Sigmoid colon (tissue), 6 donors: ENCODE measurements at regions not wholly inside any gene's neighbourhood (a gene's known extent, or its start where the extent isn't known, plus 50 kb on each side); places are given as distances from the start of the nearest gene placed in this dataset.

Source experiments
- DNase-seq: peaks from one replicate; pipeline ENCODE4 v3.0.0-alpha.2; 2019
- H3K27ac ChIP-seq, 4 donors: fragments of 200-600 bp; sonication (generic); one replicate each; pipeline ENCODE4 v1.5.1; 2016 to 2019; ENCODE audit warnings: mild to moderate bottlenecking in 1 of 4
- H3K27me3 ChIP-seq, 3 donors: fragments of 200-600 bp; sonication (generic); one replicate each; pipeline ENCODE4 v1.5.1; 2019; ENCODE audit warnings: mild to moderate bottlenecking in 1 of 3
- H3K36me3 ChIP-seq, 4 donors: fragments of 200-600 bp; sonication (generic); one replicate each; pipeline ENCODE4 v1.5.1; 2016 to 2019
- H3K4me1 ChIP-seq, 4 donors: fragments of 200-600 bp; sonication (generic); one replicate each; pipeline ENCODE4 v1.5.1; 2017 to 2019
- H3K4me3 ChIP-seq, 4 donors: fragments of 200-600 bp; sonication (generic); one replicate each; pipeline ENCODE4 v1.5.1; 2017 to 2019; ENCODE audit warnings: mild to moderate bottlenecking in 2 of 4, moderate library complexity in 1 of 4
- H3K9me3 ChIP-seq, 4 donors: fragments of 200-600 bp in 3 of 4; sonication (generic) in 3 of 4; one replicate each; pipeline versions ENCODE4 v1.5.1 to v1.6.1; 2013 to 2019
- EP300 ChIP-seq, 4 donors: sonication (generic); formaldehyde crosslinking; IDR thresholded peaks; one replicate each; pipeline ENCODE4 v1.6.1; 2017; ENCODE audit warnings: antibody characterized with exemption in 4 of 4
- POLR2A ChIP-seq, 2 donors: fragments of 450-650 bp; IDR thresholded peaks; one replicate each; pipeline ENCODE4 v1.6.1; 2016; ENCODE audit warnings: antibody characterized with exemption in 2 of 2, mild to moderate bottlenecking in 2 of 2, moderate library complexity in 2 of 2
- POLR2AphosphoS5 ChIP-seq, 4 donors: sonication (generic); formaldehyde crosslinking; IDR thresholded peaks; one replicate each; pipeline ENCODE4 v1.6.1; 2017; ENCODE audit warnings: antibody characterized with exemption in 4 of 4
- WGBS, 2 donors: extraction: QIAGEN DNeasy Blood & Tissue Kit; methylation state at CpG; one replicate each; pipeline ENCODE4 v1.1.7; 2013; 5-methylcytosine and 5-hydroxymethylcytosine counted together
- intact Hi-C: fragments of 100-400 bp; cut with DNase I; formaldehyde crosslinking; loops from one replicate; pipeline ENCODE4 v1.15.1; 2023
- TF ChIP-seq, protein P1 (sequence below), 4 experiments: fragments of 450-650 bp in 3 of 4; fragments of 200-600 bp in 1 of 4; IDR thresholded peaks; one replicate each; pipeline ENCODE4 v1.5.1; 2016 to 2019; ENCODE audit warnings: antibody characterized with exemption in 4 of 4, mild to moderate bottlenecking in 3 of 4, moderate library complexity in 2 of 4
- donor health status: healthy with polysubstance abuse.
- donor health status: healthy.

DNA sequence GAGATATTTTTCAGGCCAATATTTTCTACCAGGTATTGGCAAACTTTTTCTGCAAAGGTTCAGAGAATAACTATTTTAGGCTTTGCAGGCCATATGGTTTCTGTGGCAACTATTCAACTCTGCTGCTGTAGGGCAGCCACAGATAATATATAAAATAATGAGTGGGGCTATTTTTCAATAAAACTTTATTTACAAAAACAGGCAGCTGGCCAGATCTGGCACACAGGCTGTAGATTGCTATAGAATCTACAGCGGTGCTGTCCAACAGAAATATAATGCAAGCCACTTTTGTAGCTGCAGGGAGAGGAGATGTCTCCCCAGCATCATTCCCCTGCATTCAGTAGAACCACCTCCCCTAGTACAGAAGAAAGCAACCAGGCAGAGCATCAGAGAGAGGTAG is 97.6 kb upstream of the BCOR start:
- DNase-seq = no peak
- intact Hi-C loops = no loop called here
- TF ChIP-seq POLR2A (IDR thresholded peaks at IDR 0.05) = no peak
- TF ChIP-seq POLR2AphosphoS5 (IDR thresholded peaks at IDR 0.05) = no peak
- TF ChIP-seq, protein P1, sequence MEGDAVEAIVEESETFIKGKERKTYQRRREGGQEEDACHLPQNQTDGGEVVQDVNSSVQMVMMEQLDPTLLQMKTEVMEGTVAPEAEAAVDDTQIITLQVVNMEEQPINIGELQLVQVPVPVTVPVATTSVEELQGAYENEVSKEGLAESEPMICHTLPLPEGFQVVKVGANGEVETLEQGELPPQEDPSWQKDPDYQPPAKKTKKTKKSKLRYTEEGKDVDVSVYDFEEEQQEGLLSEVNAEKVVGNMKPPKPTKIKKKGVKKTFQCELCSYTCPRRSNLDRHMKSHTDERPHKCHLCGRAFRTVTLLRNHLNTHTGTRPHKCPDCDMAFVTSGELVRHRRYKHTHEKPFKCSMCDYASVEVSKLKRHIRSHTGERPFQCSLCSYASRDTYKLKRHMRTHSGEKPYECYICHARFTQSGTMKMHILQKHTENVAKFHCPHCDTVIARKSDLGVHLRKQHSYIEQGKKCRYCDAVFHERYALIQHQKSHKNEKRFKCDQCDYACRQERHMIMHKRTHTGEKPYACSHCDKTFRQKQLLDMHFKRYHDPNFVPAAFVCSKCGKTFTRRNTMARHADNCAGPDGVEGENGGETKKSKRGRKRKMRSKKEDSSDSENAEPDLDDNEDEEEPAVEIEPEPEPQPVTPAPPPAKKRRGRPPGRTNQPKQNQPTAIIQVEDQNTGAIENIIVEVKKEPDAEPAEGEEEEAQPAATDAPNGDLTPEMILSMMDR (IDR thresholded peaks at IDR 0.05) = no peak
- TF ChIP-seq EP300 (IDR thresholded peaks at IDR 0.05) = no peak

DNA sequence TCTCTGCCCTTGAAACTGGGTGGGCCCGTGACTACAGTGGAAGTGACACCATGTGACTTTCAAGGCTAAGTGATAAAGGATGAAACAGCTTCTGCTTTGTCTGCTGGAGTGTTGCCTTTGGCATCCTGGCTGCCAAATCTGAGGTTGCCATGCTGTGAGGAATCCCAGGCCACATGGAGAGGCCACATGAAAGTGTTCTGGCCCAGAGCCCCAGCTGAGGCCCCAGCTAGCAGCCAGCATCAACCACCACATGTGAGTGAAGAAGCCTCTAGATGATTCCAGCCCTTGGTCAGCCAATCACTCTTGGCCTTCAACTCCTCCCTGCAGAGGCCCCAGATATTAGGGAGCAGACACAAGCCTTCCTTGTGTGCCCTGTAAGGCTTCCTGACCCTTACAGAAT is 94.4 kb upstream of the BCOR start:
- Histone ChIP-seq H3K4me3 (no peak overlapping the region), H3K4me1 (no peaks in the 10 kb centered on the region), H3K27me3 (no peaks in the 10 kb centered on the region), H3K27ac (no peak overlapping the region), H3K36me3 (no peaks in the 10 kb centered on the region), H3K9me3 (no peaks in the 10 kb centered on the region)
- TF ChIP-seq POLR2AphosphoS5 (IDR thresholded peaks at IDR 0.05) (no peak), EP300 (IDR thresholded peaks at IDR 0.05) (no peak), POLR2A (IDR thresholded peaks at IDR 0.05) (no peak)
- TF ChIP-seq, protein P1 (IDR thresholded peaks at IDR 0.05) = no peak
- intact Hi-C loops = no loop called here
- DNase-seq = no peak
- 91% methylated on average over 1 of the region's 1 CpG for WGBS, 2 donors

More for the DNA sequence above, 97.6 kb upstream of the BCOR start:
- H3K9me3 ChIP-seq = no peaks in the 10 kb centered on the region
- H3K36me3 ChIP-seq = no peaks in the 10 kb centered on the region
- 90 to 100% methylated on average over 1 of the region's 1 CpG for WGBS, 2 donors
- no peak overlapping the region for H3K27ac ChIP-seq
- no peaks in the 10 kb centered on the region for H3K4me1 ChIP-seq
- H3K27me3 ChIP-seq = no peaks in the 10 kb centered on the region
- H3K4me3 ChIP-seq = no peak overlapping the region

DNA sequence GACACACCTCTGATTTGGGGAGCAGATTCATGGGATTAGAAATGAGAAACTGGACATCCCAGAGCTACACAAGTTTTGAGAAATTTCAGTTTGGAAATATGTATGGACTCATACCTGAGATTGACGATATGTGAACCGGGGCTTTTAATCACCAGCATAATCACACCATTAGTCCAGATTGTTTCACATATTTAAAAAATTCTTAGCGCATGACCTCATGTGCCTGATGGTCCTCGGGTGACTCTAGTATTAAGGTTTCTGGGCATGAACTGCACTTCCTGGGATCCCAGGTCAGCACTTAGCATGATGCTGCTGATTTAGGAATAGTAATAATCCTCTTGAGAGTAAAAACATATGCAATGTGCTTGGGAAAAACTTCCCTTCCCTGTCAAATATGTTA is 91.9 kb upstream of the BCOR start:
- H3K27me3 ChIP-seq = no peaks in the 10 kb centered on the region
- H3K4me1 ChIP-seq = no peaks in the 10 kb centered on the region
- no peak for DNase-seq
- H3K27ac ChIP-seq = no peak overlapping the region
- H3K36me3 ChIP-seq = no peaks in the 10 kb centered on the region
- no peak overlapping the region for H3K4me3 ChIP-seq
- 83 to 89% methylated on average over 4 of the region's 4 CpGs for WGBS, 2 donors
- intact Hi-C loops = no loop called here
- H3K9me3 ChIP-seq = peaks cover 0 to 7% (median 0%) of the 10 kb centered on the region in 4 donors
- TF ChIP-seq EP300 (IDR thresholded peaks at IDR 0.05) (no peak), POLR2AphosphoS5 (IDR thresholded peaks at IDR 0.05) (no peak), POLR2A (IDR thresholded peaks at IDR 0.05) (no peak)
- TF ChIP-seq, protein P1 (IDR thresholded peaks at IDR 0.05) = no peak

DNA sequence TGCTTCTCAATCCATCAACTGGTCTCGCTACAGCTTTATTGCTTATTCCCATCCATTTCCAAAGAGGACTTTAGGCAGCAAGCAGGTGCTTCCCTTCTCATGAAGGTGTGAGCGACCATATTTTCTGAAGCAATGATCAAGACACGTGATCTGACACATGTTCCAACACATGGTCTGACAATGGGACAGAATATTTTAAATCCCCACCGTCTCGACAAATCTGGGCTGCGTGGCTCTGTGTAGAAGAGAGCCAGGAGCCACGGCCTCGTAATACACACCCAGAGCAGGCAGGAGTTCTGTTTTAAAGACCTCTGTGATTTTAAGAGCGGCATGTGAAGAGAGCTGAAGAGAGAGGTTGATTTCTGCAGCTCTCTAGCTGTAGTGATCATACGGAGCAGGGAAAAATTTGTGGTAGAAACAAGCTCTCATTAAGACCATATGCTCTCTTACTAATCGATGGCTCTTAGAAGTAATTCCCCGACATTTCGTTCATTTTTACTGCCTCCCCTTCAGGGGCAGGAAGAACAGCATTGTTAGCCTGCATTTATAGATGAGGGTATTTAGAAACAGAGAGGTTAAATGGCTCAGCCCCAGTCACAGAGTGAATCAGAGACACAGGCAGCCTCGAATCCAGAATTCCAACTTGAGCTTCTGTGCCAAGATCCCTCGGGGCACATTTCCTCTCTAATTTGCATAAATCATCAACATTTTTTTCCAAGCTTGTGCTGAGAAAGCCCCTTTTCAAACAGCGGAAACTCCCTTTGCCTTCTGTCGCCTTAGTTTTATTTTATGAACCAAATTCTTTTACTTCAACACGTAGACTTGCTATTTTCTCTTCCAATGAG is 91.0 kb upstream of the BCOR start:
- no peak for DNase-seq
- no peaks in the 10 kb centered on the region for H3K36me3 ChIP-seq
- TF ChIP-seq POLR2A (IDR thresholded peaks at IDR 0.05) = no peak
- TF ChIP-seq POLR2AphosphoS5 (IDR thresholded peaks at IDR 0.05) = no peak
- TF ChIP-seq, protein P1 (IDR thresholded peaks at IDR 0.05) = no peak
- TF ChIP-seq EP300 (IDR thresholded peaks at IDR 0.05) = no peak
- no peak overlapping the region for H3K4me3 ChIP-seq
- 75 to 76% methylated on average over 18 of the region's 18 CpGs for WGBS, 2 donors
- intact Hi-C loops = no loop called here
- no peaks in the 10 kb centered on the region for H3K4me1 ChIP-seq
- peaks cover 0 to 12% (median 0%) of the 10 kb centered on the region in 4 donors for H3K9me3 ChIP-seq
- no peak overlapping the region for H3K27ac ChIP-seq
- no peaks in the 10 kb centered on the region for H3K27me3 ChIP-seq
